CD4-positive, alpha-beta T cell treated with Interleukin-17A for 4 hours (primary cell): ENCODE measurements at regions not wholly inside any gene's neighbourhood (a gene's known extent, or its start where the extent isn't known, plus 50 kb on each side); places are given as distances from the start of the nearest gene placed in this dataset.

Experiments
- DNase-seq: peaks from one replicate; pipeline ENCODE4 v3.0.0-alpha.2; 2020; ENCODE audit warnings: mixed read lengths

DNA sequence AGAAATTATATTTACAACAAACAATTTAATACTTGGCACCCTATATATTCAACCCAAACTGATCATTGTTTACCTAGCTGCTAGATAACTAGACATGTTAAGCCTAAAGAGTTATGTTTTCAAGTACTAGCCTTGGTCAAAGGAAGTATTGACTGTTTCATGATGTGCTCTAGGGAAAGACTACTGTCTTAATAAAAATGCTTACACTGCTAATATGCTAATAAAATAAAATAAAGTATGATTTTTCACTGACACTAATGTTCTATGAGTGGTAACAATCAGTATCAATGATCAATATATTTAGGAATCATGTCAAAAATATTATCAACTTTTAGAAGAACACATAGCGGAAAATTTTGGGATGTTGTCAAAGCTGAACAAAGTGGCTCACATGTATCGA is 225.5 kb downstream of the OSR1 start:
- DNase-seq = no peak

DNA sequence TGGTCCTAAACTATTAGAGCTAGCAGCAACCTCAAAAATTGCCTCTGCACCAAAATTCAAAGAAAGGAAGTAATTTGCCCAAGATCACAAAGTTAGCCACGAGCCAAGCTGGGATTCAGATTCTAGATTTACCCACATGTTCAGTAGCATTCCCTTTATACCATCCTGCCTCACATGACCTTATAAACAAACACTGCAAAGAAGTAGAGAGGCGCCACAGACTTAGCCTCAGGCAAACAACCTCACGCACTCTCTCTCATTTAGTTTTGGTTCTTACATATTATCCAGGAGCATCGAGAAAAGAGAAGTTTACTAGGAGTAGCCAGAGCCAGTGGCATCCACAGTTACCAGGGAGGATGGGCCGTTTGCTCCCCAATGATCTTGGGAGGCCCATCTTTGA is 226.6 kb downstream of the OSR1 start:
- DNase-seq = no peak

DNA sequence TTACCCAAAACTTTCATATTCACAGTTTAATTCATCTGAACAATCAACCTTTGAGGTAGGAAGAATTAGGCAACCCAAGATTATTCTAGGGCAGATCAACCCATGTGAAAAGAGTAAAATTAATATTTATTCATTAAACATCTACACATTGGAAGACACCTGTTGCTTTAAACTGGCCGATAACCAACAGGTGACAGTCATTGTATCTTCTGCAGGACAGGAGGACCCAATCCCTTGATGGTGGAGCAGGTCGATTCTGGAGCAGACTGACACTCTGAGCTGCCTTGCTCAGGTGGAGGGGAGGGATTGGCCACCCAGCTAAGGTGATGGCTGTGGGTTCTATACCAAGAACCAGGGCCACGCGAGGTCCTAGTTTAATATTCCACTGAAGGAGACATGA is 230.3 kb downstream of the OSR1 start:
- no peak for DNase-seq

DNA sequence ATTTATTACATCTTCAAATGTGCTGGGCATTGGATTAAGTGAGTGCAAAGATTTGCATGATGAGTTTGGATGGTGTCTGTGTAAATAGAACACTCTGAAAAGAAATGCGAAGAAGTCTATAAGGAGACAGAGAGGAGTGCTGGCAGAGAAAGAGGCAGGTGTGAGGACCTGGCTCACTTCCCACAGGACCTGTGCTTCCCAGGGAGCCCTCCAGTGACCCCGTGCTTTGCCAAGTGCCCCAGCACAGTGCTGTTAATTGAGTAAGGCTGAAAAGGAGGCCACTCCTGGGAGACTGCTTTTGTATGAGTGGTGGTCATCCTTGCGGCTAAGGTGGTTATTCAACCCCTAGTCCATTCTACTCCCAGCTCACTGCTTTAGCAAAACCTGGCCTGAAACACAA is 230.8 kb downstream of the OSR1 start:
- no peak for DNase-seq

DNA sequence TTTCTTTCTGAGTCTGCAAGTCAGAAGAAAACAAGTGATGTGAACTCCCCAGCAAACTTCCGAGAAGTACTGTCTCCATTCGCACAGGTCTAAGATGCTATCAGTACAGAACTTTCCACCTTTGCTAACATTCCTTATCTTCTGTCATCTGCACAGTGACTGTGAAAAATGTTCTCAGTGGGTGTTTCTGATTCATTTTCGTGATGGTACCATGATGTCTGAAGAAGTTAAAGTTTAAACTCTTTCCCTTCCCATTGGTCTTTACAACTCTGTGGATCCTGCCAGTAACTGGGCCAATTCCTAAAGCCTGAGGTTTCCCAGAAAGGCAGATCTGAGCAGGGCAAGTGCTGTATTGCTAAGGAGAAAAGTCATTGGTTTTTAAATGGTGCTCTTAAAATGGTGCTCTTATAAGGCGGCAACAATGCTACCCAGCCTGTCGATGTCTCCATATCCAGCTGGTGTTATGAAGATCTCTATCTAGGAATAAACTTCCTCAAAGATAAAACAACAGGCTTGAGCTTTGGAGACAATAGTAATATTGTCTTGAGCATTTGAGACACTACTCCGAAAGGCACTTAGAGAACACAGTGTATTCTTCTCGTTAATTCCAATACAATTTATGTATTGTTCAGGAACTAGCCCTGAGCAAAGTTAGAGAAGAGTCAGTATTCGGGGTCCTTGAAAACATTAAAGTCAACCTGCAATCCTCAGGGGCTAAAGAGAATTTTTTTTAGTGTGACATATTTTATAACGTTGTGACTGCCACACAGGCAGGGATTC is 232.3 kb downstream of the OSR1 start:
- DNase-seq = no peak

DNA sequence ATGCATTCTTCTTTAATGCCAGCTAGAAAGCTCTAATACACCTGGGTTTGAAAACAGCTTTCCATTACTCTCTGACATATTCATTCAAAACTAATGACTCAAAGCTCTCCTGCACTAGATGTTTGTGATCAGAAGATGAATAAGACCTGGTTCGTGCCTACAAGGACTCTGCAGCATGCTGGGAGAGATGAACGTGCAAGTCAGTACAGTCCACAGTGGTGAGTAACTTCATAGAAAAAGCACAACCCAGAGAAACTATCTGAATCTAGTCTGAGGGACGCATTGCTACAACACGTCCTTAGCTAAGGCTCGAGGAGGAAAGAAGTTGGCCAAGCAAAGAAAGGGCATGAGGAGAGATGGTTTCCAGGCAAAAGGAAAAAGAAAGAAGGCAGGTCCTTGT is 234.3 kb downstream of the OSR1 start:
- no peak for DNase-seq

DNA sequence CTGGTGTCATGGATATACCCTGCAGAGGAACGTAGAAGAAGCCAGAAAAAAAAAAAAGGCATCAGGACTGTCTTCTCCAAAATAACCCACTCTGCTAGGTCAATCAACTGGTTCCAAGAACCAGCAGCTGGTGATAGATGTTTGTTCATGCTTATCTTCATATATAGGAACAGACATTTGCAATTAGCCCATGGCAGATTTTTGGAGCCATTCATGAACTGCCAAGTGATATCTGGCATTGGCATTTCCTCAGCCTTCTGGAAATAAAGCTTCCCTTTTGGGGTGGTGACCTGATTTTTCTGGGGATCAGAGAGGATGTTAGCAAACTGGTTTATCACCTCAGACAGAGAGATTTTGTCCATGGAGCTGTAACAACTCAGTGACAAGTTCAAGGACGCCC is 234.9 kb downstream of the OSR1 start:
- DNase-seq = no peak

DNA sequence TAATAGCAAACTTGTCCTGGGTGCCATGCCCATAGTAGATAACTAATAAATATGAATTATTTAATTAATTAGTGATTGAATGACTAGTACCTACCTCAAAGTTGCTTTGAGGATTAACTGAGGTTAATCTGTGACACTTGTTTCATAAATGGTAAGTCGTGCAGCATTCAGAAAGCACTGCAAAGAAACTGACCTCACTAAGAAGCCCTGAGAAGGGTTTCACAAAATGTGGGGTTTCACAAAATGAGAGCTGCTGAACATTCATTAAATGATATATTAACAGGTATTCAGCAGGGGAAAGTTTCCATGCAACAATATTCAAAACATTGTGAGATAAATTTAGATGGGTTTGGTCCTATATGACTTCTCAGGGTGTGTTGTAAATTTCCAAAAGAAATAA is 236.2 kb downstream of the OSR1 start:
- no peak for DNase-seq

DNA sequence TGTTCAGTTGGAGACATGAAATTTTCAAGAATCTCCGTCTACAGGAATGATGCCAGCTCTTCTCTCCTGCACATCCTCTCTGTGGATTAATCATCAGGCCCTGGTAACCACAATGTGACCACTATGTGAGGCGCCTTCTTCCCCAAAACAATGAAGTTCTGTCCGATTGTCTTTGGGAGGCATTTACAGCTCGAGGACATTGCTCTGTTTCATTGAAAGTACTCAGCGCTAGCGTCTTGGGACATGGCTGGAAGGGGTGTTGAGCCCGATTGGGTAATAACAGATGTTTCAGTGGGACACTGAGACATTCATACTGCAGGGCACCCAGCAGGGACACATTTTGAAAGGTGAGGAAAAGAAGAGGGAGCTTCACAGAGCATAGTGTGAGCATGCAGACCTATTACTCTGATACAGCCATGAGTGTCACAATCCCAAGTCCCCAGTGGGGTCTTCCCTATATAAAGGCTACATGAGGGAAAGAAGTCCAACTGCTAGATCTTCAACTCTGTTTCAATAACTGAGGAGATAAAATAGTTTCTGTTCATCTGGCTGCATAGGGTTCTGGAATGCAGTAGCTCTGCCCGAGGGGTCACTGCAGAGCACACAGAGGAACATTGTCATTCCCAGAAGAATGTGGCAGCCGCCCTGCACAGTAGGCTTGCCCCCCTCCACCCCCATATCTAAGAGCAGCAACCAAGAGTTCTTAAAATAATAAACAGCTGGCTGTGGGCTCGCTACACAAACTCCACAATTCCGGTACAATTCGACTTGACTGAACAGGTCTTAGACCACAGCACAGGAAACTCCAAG is 237.3 kb downstream of the OSR1 start:
- DNase-seq = no peak

DNA sequence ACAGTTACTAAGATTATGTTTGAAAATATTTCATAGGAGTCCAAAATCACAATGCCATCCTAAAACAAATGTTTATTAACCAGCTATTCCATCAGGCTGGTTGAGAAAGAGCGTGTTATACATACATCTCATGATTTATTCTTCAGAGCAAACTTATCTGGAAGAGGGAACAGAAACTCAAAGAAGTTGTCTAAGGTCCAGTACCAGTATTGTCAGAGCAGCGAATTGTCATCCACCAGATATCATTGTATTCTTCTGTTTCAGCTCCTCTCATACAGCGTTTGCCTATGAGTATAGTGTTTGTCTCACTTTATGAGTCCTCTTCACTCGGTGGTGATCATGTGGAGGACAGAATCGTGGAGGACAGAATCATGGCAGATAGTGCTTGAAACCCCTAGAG is 238.2 kb downstream of the OSR1 start:
- no peak for DNase-seq

DNA sequence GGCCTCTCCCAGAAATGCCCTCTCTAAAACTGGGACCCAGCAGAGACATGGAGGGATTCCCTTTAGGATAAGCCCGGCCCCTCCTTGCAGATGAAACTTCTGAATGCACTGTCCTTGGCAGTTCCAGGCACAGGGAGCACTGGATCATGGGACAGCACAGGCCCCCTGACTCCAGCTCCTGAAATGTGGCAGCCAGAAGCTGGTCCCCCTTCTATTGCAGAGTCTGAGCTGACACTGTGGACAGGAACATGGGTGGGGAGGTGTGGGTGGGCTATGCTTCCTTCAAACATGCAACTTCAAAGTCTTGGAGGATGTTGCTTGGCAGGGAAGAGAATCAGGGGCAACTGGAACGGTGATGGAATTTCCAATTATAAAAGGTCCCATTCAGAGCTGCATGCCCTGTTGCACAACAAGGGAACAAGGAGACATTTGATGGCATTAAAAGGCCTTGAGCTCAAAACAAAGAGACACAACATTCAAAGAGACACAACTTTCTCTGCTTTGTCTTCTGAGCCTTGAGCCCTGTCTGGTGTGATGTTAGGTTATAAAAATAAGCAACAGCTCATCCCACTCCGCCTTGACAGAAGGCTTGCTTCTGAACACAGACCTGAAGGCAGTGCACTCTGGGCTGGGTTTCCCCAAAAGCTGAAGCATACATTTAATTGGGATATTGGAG is 239.0 kb downstream of the OSR1 start:
- no peak for DNase-seq

DNA sequence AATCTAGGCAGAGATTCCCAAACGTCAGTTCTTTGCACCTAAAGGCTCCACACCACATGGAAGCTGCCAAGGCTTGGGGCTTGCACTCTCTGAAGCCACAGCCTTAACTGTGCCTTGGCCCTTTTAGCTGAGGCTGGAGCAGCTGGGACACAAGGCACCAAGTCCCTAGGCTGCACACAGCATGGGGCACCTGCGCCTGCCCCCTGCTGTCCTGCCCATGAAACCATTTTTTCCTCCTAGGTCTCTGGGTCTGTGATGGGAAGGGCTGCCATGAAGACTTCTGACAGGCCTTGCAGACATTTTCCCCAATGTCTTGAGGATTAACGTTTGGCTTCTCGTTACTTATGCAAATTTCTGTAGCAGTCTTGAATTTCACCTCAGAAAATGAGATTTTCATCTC is 241.5 kb downstream of the OSR1 start:
- no peak for DNase-seq

DNA sequence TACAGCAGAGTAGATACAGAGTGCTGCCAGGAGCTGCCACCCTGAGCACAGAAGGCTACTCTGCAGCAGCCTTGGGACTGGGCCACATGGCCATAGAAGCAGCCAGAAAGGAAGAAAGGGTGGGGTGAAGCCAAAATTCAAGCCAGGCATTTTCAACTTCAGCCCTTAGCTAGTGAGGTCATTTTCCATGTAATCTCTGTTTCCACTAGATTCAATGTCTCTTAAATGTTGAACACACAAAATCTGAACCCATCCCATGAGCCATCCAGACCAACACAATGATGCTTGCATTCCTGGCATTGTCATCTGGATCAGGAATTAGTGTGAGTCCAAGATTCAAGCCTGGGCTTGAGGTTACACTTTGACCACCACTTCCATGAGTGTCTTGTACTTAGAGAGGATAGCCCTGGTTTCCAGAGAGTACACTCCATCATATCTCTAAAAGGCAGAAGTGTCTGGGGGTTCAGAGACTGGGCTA is 243.6 kb downstream of the OSR1 start:
- DNase-seq = no peak

DNA sequence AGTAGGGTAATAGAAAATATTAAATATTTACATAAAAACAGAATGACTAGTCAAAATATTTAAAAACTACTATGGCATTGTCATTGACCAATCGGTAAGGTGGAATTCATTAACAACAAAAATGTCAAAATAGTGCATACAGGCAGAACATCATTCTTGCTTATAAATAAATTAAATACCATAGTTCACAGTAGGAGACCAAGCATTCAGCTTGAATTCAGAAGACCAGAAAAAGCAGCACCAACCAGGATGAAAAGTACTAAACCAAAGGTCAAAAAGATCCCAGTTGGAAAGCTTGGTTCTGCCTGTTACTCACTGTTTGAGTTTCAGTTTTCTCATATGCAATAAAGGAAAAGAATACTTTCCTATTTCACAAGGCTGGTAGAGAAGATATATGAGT is 244.3 kb downstream of the OSR1 start:
- no peak for DNase-seq

DNA sequence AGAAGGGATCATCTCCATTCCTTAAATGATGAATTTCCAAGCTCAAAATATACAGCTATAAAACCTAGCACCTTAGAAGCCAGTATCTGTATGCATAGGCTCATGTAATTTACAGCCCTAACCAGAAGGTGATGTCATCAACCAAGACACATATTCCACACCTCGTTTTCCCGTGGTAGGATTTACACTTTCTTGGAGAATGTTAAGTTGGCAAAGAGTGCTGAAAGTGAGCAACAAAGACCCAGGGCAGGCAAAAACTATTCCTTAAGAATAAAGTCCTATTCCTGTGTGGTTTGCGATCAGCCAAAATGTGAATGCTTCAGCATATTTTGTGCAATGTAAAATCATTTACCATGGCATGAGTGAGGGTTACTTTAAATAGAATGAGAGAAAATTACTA is 247.1 kb downstream of the OSR1 start:
- DNase-seq = no peak

DNA sequence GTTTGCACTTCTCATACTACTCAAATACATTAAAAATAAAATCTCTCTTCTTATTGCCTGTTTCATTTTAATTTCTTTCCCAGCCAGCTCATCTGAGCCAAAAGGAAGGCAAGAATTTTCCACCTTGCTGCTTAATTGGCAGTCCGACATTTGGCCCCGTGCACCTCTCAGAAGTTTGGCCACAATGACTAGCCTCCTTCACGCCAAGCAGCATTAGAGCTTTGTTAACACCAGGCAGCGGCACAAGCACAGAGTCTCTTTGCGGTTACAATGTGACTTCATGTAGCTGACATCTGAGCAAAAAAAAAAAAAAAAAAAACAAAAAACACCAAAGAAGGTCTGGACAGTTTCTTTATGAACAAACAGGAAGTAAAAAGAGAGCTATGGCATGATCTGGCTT is 248.9 kb downstream of the OSR1 start:
- no peak for DNase-seq

DNA sequence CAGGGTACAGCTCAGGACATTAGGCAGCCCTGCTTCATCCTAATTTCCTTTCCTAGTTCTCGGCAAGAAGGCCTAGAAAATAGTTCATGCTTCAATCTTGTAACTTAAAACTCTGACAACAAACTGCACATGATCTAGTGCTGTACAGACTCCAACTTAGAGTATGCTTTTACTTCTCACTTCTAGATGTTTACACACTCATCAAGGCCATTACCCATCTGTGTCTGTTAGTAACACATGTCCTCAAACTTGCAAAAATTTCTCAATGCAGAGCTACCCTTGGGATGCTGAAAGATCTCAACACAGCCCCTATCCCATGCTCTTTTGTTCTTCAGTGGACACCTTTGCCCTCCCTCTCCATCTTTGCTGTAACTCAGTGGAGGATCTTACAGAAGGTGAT is 252.0 kb downstream of the OSR1 start:
- no peak for DNase-seq

DNA sequence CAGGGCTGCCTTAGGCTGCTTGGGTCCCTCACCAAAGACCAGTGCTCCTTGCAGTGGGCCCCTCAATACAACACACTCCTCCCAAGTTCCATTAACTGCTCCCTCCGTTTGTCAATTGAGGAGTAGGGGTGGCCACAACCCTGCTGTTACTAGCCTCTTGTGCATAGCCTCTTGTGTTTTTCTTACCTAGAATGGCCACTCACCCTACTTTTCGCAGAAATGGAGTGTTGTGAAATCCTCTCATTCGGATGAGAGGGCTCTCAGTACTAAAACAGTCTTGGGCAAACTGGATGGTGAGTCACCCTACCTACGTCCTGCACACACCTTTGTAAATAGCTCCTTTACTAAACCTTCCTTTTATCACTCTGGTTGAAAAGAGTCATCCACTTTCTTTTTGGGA is 253.9 kb downstream of the OSR1 start:
- DNase-seq = no peak

DNA sequence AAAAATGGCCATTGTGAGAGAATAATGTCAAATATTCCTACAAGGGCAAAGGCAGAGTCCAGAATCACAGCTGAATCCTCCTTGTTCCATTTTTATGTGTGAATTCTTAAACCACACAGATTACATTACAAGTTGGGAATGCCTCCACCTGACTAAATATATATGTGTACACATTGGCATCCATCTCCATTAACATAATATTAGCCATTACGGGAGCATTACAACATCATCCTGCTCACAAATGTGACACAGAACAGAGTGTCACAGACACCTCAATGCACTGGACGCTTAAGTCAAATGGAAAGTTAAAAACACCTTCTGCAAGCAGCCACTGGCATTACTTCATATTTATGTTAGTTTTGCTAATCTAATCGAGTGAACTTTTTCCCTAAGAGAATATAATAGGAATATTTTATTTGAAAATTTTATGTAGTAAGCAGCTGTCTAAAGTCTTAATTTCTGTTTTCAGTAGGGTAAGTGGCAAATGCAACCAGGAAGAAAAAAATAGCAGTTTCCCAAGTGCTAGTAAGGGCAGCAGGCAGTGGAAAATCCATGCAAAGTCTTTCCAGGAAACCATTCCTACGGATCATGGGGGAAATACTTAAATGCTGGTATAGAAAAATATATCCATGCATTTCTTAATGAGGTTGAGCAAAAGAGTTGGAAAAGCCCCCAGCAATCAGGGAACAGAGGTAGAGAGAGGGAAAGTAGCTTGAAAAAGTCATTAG is 255.6 kb downstream of the OSR1 start:
- DNase-seq = no peak

DNA sequence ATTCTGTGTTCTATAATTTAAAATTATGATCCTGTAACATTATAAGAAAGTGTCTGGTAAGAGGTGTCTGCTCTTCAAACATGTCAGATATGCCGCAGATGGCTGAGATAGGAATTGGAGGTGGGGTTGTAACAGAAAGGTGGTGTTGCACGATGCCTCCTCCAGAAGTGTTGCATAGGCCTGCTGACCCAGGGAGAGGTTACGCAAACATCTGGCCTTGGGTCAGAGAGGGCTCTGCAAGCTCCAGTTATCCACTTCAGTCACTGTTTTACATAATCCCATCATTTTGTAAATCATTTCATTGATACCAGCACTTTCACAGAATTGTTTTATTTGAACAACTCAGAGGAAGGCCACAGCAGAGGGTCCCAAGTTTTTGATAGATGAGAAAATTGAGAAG is 256.5 kb downstream of the OSR1 start:
- no peak for DNase-seq

DNA sequence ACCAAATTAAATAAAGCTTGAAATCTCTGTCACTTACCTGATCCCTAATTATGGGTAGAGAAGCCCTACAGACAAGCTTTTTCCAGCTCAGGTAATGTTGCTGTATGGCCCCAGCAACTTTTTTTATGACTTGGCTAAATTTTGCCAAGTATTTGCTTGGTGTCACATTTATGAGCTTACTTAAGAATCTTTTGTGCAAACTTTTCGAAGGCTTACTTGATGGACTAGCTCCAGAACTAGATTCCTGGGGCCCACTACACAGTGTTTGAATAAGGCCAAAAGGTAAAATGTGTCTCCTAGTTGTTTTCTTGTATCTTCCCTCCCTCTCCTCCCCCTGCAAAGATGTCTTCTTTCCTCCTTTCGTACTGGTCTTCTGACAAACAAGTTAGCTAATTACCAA is 257.9 kb downstream of the OSR1 start:
- DNase-seq = no peak

DNA sequence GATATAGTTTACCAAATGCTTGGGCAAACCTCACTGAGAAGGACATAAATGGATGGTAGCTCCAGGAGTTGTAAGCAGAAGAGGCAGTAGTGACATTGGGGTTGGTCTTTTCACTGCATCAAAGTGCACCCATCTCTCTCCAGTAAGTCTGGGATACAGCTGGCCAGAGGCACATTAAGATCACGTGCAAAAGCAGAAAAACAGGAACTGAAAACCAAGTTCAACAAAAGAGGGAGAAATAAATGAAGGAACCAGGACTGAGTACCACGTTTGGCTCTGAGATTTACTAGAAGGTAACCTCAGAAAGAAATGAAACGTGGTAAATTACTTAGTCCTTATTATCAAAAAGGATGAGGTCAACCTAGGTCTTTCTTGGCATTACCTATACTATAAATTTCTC is 259.2 kb downstream of the OSR1 start:
- DNase-seq = no peak

DNA sequence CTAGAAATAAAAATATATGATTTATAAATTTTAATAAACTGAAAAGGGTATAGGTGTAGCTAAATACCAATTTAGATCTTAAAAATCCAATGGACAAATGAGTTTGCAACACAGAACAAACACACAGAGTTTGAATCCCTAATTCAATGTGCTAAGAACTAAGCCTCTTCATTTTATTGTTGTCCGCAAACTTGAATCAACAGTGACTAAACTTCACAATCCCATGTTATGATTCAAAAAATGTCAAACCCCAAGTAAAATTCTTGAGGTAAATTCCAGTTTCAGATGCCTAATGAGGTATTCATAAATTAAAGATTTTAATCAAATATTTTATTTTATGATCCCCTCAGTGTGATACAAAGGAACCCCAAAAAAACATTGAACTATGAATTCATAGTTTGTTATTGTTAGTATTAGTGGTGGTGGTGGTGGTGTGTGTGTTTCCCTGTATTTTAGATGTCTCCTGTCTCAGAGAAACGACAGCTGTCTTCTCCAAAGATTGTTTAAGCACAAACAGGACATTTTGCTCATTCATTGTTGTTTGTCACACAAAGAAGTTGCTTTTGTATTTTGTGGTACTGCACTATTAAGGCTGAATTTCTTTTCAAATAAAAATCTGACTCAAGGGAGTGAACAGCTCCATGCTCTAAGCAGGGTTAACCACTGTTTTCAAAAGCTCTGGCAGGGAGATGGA is 259.8 kb downstream of the OSR1 start:
- no peak for DNase-seq
